RWPE1 (cell line): ENCODE measurements at regions not wholly inside any gene's neighbourhood (a gene's known extent, or its start where the extent isn't known, plus 50 kb on each side); places are given as distances from the start of the nearest gene placed in this dataset.

Source experiments
- CTCF ChIA-PET: fragments of 350-600 bp; sonication (Branson Sonifier 250); formaldehyde crosslinking; extraction: SDS; loops from one replicate; lab custom pipeline; 2021; lab: Yijun Ruan, JAX
- POLR2A ChIA-PET: fragments of 400-600 bp; formaldehyde crosslinking; extraction: SDS; loops from one replicate; lab custom pipeline; 2020; ENCODE audit warnings: antibody characterized with exemption; ENCODE audit not compliant: low non-redundant PET; lab: Yijun Ruan, JAX
- DNase-seq: peaks from one replicate; pipeline ENCODE4 v3.0.0; 2012; ENCODE audit warnings: low spot score
- H3K27ac ChIP-seq: fragments of 450-650 bp; 2 replicates; pipeline ENCODE4 v1.5.1; 2017
- TF ChIP-seq, protein P1 (sequence below): fragments of 450-650 bp; conservative IDR thresholded peaks from 2 replicates; pipeline ENCODE4 v1.5.1; 2017; ENCODE audit warnings: low read depth, mild to moderate bottlenecking

DNA sequence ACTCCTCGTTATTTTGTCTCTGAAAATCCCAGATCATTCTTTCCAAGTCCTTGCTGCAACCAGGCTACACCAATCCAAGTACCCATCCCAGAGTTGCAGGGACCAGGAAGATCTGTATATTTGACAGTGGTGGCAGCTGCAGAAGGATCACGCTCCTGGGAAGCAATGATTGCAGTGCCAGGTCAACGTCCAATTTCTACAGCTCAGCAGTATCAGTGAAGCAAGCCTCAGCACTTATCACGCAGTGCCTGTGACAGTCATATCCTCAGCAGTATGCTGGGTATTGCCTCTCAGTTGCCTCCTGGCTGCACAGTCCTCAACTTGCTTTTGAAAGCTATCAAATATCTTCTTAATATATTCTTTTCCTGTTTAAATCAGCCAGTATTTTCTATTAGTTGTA is 66.7 kb downstream of the BARHL2 start:
- no peak overlapping the region for H3K27ac ChIP-seq
- TF ChIP-seq, protein P1, sequence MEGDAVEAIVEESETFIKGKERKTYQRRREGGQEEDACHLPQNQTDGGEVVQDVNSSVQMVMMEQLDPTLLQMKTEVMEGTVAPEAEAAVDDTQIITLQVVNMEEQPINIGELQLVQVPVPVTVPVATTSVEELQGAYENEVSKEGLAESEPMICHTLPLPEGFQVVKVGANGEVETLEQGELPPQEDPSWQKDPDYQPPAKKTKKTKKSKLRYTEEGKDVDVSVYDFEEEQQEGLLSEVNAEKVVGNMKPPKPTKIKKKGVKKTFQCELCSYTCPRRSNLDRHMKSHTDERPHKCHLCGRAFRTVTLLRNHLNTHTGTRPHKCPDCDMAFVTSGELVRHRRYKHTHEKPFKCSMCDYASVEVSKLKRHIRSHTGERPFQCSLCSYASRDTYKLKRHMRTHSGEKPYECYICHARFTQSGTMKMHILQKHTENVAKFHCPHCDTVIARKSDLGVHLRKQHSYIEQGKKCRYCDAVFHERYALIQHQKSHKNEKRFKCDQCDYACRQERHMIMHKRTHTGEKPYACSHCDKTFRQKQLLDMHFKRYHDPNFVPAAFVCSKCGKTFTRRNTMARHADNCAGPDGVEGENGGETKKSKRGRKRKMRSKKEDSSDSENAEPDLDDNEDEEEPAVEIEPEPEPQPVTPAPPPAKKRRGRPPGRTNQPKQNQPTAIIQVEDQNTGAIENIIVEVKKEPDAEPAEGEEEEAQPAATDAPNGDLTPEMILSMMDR, result no peak
- DNase-seq, result no peak
- ChIA-PET CTCF (no interaction called here), POLR2A (no interaction called here)

DNA sequence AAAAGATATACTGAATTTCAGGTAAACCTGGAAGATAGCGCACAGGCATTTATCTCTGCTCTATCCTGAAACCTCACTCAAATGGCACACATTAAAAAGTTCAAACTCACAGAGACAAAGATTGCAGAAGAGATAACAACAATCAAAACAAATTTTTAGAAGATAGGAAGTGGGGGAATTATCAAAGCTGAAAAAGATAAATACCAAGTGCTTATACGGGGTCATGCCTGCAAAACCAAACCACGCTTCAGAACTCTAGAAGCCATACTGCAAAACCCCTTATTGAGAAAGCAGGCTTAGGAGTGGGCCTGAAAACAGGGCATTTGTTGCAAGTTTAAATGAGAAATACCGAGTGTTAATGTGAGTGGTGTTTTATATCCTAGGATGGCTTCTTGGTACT is 76.8 kb downstream of the BARHL2 start:
- no peak for DNase-seq
- ChIA-PET CTCF (no interaction called here), POLR2A (no interaction called here)
- TF ChIP-seq, protein P1, result no peak
- no peak overlapping the region for H3K27ac ChIP-seq

- H3K27ac ChIP-seq, result no peak overlapping the region
- TF ChIP-seq, protein P1, result no peak
- ChIA-PET POLR2A (no interaction called here), CTCF (no interaction called here)
- DNase-seq, result no peak
Observed at GRCh38 chr1:90622666-90623065, 94.4 kb downstream of the BARHL2 start.

DNA sequence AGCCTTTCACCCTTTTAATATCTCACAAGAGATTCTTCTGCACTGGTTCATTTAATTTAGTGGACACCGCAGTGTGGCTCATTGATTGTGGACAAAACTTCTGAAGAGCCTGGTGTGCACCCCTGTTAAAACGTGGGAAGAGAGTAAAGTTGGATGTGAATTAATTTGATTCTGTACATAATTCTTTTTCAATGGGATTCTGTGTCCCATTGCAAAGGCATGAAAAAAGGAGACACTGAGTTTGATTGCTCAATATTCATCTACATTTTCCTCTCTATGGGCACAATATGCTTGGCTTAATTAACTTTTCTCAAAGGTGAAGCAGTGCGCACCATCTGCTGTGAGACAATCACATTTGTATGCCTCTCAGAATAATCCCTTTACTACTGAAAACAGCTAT is 95.1 kb downstream of the BARHL2 start:
- ChIA-PET CTCF (no interaction called here), POLR2A (no interaction called here)
- TF ChIP-seq, protein P1, result no peak
- H3K27ac ChIP-seq, result no peak overlapping the region
- no peak for DNase-seq

DNA sequence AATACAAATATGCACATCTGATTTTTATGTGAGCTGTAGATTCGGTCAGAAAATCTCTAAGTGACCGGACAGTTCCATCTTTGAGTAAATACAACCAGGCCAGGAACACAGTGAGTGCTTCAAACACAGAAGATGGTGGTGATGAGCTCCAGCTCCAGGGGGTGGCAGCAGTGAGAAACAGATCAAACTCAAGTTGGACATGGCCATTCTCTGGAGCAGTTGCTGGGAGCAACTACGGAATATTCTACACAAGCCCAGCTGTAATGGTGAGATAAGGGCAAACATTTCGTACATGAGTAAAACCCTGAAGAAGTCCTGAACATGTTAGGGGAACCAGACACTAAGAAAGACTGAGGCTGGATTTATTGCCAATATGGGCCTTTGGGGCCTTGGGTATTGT is 100.7 kb downstream of the BARHL2 start:
- CTCF ChIA-PET, result no interaction called here
- DNase-seq, result no peak
- no peak overlapping the region for H3K27ac ChIP-seq

GRCh38 chr1:90614872-90615271 is 102.2 kb downstream of the BARHL2 start:
- H3K27ac ChIP-seq, result no peak overlapping the region
- CTCF ChIA-PET, result interaction anchor here (0.5 kb wide), 1 partner anchor 450 kb away, joined by 3 read pairs; no protein-coding TSS in a partner anchor
- POLR2A ChIA-PET, result no interaction called here
- DNase-seq, result peak; percentile 12
- TF ChIP-seq, protein P1, result no peak; the same call in 1 of the 2 replicates

More for the DNA sequence above, 100.7 kb downstream of the BARHL2 start:
- POLR2A ChIA-PET, result no interaction called here
- TF ChIP-seq, protein P1, result no peak
